Left colon (tissue), 2 donors: ENCODE measurements at regions not wholly inside any gene's neighbourhood (a gene's known extent, or its start where the extent isn't known, plus 50 kb on each side); places are given as distances from the start of the nearest gene placed in this dataset.
"Not testable (repeated sequence)": the region's sequence is repeated elsewhere in the genome, so short reads cannot be mapped to it uniquely, and the experiment has no call there.

Experiments
- ATAC-seq: fragments of 200-7000 bp; cut with Tn5 transposase; one replicate; pipeline ENCODE4 v1.9.1; 2020; ENCODE audit warnings: mild to moderate bottlenecking, moderate library complexity
- DNase-seq, 2 donors: peaks; one replicate each; pipeline ENCODE4 v3.0.0-alpha.2; 2020
- intact Hi-C, 2 donors: fragments of 100-400 bp; cut with DNase I in 1 of 2; cut with micrococcal nuclease in 1 of 2; formaldehyde crosslinking; loops; one replicate each; pipeline versions ENCODE4 v1.11.2 to v1.14.0; 2022; cut with DNase I, micrococcal nuclease
- donor health status: DM: no; HTN: no; CAD: no.
- donor health status: DM: yes; HTN: yes; CAD: no.

GRCh38 chr6:103124471-103124870 lies 1731.0 kb downstream of the GRIK2 start:
- ATAC-seq: no peak
- intact Hi-C loops: no loop called here
- no peak for DNase-seq

GRCh38 chr6:103122766-103123601 lies 1729.5 kb downstream of the GRIK2 start:
- peak in 1 of 2 donors; percentile 54 for DNase-seq
- no peak for ATAC-seq

GRCh38 chr6:103119056-103119455 lies 1725.5 kb downstream of the GRIK2 start:
- intact Hi-C loops: no loop called here
- ATAC-seq: no peak
- no peak for DNase-seq

More at GRCh38 chr6:103122766-103123601, 1729.5 kb downstream of the GRIK2 start:
- intact Hi-C loops: no loop called here

GRCh38 chr6:103114582-103114981 lies 1721.1 kb downstream of the GRIK2 start:
- intact Hi-C loops: no loop called here
- no peak for ATAC-seq

GRCh38 chr6:103113416-103113815 lies 1719.9 kb downstream of the GRIK2 start:
- ATAC-seq (no peak), DNase-seq (no peak)

More at GRCh38 chr6:103114582-103114981, 1721.1 kb downstream of the GRIK2 start:
- DNase-seq: no peak

GRCh38 chr6:103107985-103108384 lies 1714.5 kb downstream of the GRIK2 start:
- intact Hi-C loops: no loop called here
- ATAC-seq (no peak), DNase-seq (no peak)

More at GRCh38 chr6:103113416-103113815, 1719.9 kb downstream of the GRIK2 start:
- intact Hi-C loops: no loop called here

- intact Hi-C loops: no loop called here
- DNase-seq (no peak), ATAC-seq (no peak)
Observed at GRCh38 chr6:103105686-103106085, 1712.2 kb downstream of the GRIK2 start.

- intact Hi-C loops: no loop called here
- ATAC-seq: no peak
Observed at GRCh38 chr6:103101267-103101666, 1707.8 kb downstream of the GRIK2 start.

GRCh38 chr6:103092414-103092813 lies 1698.9 kb downstream of the GRIK2 start:
- ATAC-seq, intact Hi-C loops, DNase-seq: not testable (repeated sequence)

More at GRCh38 chr6:103101267-103101666, 1707.8 kb downstream of the GRIK2 start:
- DNase-seq: no peak

GRCh38 chr6:103085801-103086200 lies 1692.3 kb downstream of the GRIK2 start:
- DNase-seq (no peak), ATAC-seq (no peak)

GRCh38 chr6:103081876-103082630 lies 1688.5 kb downstream of the GRIK2 start:
- DNase-seq (no peak), ATAC-seq (no peak)
- intact Hi-C loops: loop anchor here in 1 of 2 donors (10.0 kb wide), 1 partner anchor 203 kb away; no protein-coding TSS in a partner anchor

More at GRCh38 chr6:103085801-103086200, 1692.3 kb downstream of the GRIK2 start:
- intact Hi-C loops: loop anchor here in 1 of 2 donors (10.0 kb wide), 1 partner anchor 199 kb away; no protein-coding TSS in a partner anchor

- DNase-seq (no peak), ATAC-seq (no peak)
- intact Hi-C loops: loop anchor here in 1 of 2 donors (10.0 kb wide), 1 partner anchor 204 kb away; no protein-coding TSS in a partner anchor
Observed at GRCh38 chr6:103081126-103081525, 1687.6 kb downstream of the GRIK2 start.

GRCh38 chr6:103080497-103080896 lies 1687.0 kb downstream of the GRIK2 start:
- ATAC-seq (no peak), DNase-seq (no peak)
- intact Hi-C loops: loop anchor here in 1 of 2 donors (10.0 kb wide), 1 partner anchor 204 kb away; no protein-coding TSS in a partner anchor

GRCh38 chr6:103079867-103080266 lies 1686.4 kb downstream of the GRIK2 start:
- DNase-seq (no peak), ATAC-seq (no peak)
- intact Hi-C loops: loop anchor here in 1 of 2 donors (10.0 kb wide), 1 partner anchor 205 kb away; no protein-coding TSS in a partner anchor

GRCh38 chr6:103062136-103062535 lies 1668.6 kb downstream of the GRIK2 start:
- ATAC-seq (no peak), DNase-seq (no peak)
- intact Hi-C loops: no loop called here

- intact Hi-C loops: no loop called here
- ATAC-seq: no peak
- no peak for DNase-seq
Observed at GRCh38 chr6:103047567-103047966, 1654.1 kb downstream of the GRIK2 start.

GRCh38 chr6:103042336-103042735 lies 1648.8 kb downstream of the GRIK2 start:
- DNase-seq (no peak), ATAC-seq (no peak)
- intact Hi-C loops: no loop called here

GRCh38 chr6:103036846-103037245 lies 1643.3 kb downstream of the GRIK2 start:
- intact Hi-C loops: no loop called here
- ATAC-seq: no peak
- DNase-seq: no peak

- ATAC-seq: no peak
Observed at GRCh38 chr6:103027271-103027931, 1633.9 kb downstream of the GRIK2 start.

More at GRCh38 chr6:103027271-103027931, 1633.9 kb downstream of the GRIK2 start:
- DNase-seq: no peak
- intact Hi-C loops: no loop called here
